H1 (cell line): ENCODE measurements at regions not wholly inside any gene's neighbourhood (a gene's known extent, or its start where the extent isn't known, plus 50 kb on each side); places are given as distances from the start of the nearest gene placed in this dataset.

Experiments
- CTCF ChIA-PET: fragments of 300-600 bp; sonication (Branson Sonifier 250); formaldehyde crosslinking; loops from one replicate; lab custom pipeline; 2021; ENCODE audit not compliant: partially characterized antibody; lab: Charles Lee
- POLR2A ChIA-PET: fragments of 300-600 bp; sonication (Branson Sonifier 250); formaldehyde crosslinking; loops from one replicate; lab custom pipeline; 2021; ENCODE audit warnings: inconsistent platforms; ENCODE audit not compliant: partially characterized antibody; lab: Charles Lee
- DNase-seq, 2 experiments: peaks; one replicate each; pipeline versions ENCODE4 v3.0.0 to v3.0.0-alpha.2; 2010 to 2022; ENCODE audit warnings: low spot score in 2 of 2, low read depth in 1 of 2, mixed read lengths in 1 of 2
- FAIRE-seq: peaks from 2 replicates; lab custom pipeline; 2011; peaks lifted over from hg19 to GRCh38; lab: Jason Lieb, UNC
- H2AFZ ChIP-seq: 2 replicates; pipeline ENCODE4 v1.8.1; 2012; ENCODE audit warnings: low read length, inconsistent platforms
- H2AK5ac ChIP-seq: 2 replicates; pipeline ENCODE4 v1.6.1; 2013; ENCODE audit warnings: low read depth, low read length
- H2BK120ac ChIP-seq: replicated peaks from 2 replicates; pipeline ENCODE3; 2013; ENCODE audit warnings: low read depth, low read length, inconsistent platforms
- H2BK12ac ChIP-seq: 2 replicates; pipeline ENCODE4 v1.6.1; 2013; ENCODE audit warnings: low read depth, low read length
- H2BK15ac ChIP-seq: 2 replicates; pipeline ENCODE4 v1.6.1; 2013; ENCODE audit warnings: low read length
- H2BK20ac ChIP-seq: 2 replicates; pipeline ENCODE4 v1.6.1; 2013; ENCODE audit warnings: low read length
- H2BK5ac ChIP-seq: 2 replicates; pipeline ENCODE4 v1.6.1; 2013; ENCODE audit warnings: low read depth, low read length
- H3K14ac ChIP-seq: 2 replicates; pipeline ENCODE4 v1.6.1; 2013; ENCODE audit warnings: inconsistent platforms; ENCODE audit not compliant: insufficient read length
- H3K18ac ChIP-seq: 2 replicates; pipeline ENCODE4 v1.6.1; 2013; ENCODE audit warnings: low read length; ENCODE audit errors: extremely low read depth
- H3K23ac ChIP-seq: 2 replicates; pipeline ENCODE4 v1.6.1; 2013; ENCODE audit warnings: inconsistent platforms; ENCODE audit not compliant: insufficient read length
- H3K23me2 ChIP-seq: 2 replicates; pipeline ENCODE4 v1.6.1; 2013; ENCODE audit warnings: low read depth, low read length
- H3K27ac ChIP-seq: 2 replicates; pipeline ENCODE4 v1.6.1; 2011; ENCODE audit warnings: low read depth, low read length, inconsistent platforms
- H3K27me3 ChIP-seq, 4 experiments: replicated peaks in 1 of 4; 1 replicate in 1 of 4; 2 replicates in 3 of 4; pipeline versions ENCODE4 v1.6.1 to v1.8.1; 2011 to 2013; ENCODE audit warnings: low read length in 3 of 4, mild to moderate bottlenecking in 3 of 4, inconsistent platforms in 2 of 4, mixed read lengths in 2 of 4, moderate library complexity in 1 of 4; ENCODE audit not compliant: control insufficient read depth in 3 of 4, insufficient read depth in 3 of 4; ENCODE audit errors: extremely low read depth in 1 of 4
- H3K36me3 ChIP-seq, 4 experiments: 2 replicates each; pipeline versions ENCODE4 v1.6.1 to v1.8.1; 2011 to 2013; ENCODE audit warnings: mild to moderate bottlenecking in 4 of 4, low read length in 3 of 4, moderate library complexity in 2 of 4, control low read depth in 1 of 4, inconsistent platforms in 1 of 4; ENCODE audit not compliant: insufficient read depth in 4 of 4, control insufficient read depth in 2 of 4
- H3K4ac ChIP-seq: replicated peaks from 2 replicates; pipeline ENCODE3; 2013; ENCODE audit warnings: low read length, low read depth, mixed read lengths, inconsistent platforms; ENCODE audit not compliant: insufficient read length
- H3K4me1 ChIP-seq, 4 experiments: replicated peaks in 1 of 4; 1 replicate in 1 of 4; 2 replicates in 3 of 4; pipeline versions ENCODE4 v1.6.1 to v1.8.1; 2011 to 2013; ENCODE audit warnings: low read length in 3 of 4, inconsistent platforms in 2 of 4, mixed read lengths in 1 of 4; ENCODE audit not compliant: insufficient read depth in 4 of 4, control insufficient read depth in 3 of 4
- H3K4me2 ChIP-seq, 2 experiments: 2 replicates each; pipeline versions ENCODE4 v1.6.1 to v1.8.1; 2011 to 2013; ENCODE audit warnings: low read depth in 2 of 2, low read length in 2 of 2, control low read depth in 1 of 2, inconsistent platforms in 1 of 2, mild to moderate bottlenecking in 1 of 2; ENCODE audit not compliant: insufficient read depth in 1 of 2
- H3K4me3 ChIP-seq, 4 experiments: fragments of 200-600, 300-600 bp in 1 of 4; sonication (generic), shearing (Covaris generic), sonication (Bioruptor Twin) in 1 of 4; 2 replicates each; pipeline versions ENCODE4 v1.5.1 to v1.8.1; 2011 to 2016; ENCODE audit warnings: low read length in 4 of 4, low read depth in 3 of 4, control low read depth in 2 of 4, inconsistent platforms in 2 of 4, mild to moderate bottlenecking in 2 of 4, mixed read lengths in 1 of 4, moderate library complexity in 1 of 4; ENCODE audit not compliant: insufficient read depth in 2 of 4; ENCODE audit errors: extremely low read depth in 1 of 4
- H3K56ac ChIP-seq: replicated peaks from 2 replicates; pipeline ENCODE3; 2013; ENCODE audit warnings: low read depth, mild to moderate bottlenecking, mixed read lengths, low read length, inconsistent platforms; ENCODE audit not compliant: insufficient read length
- H3K79me1 ChIP-seq: 2 replicates; pipeline ENCODE4 v1.6.1; 2013; ENCODE audit warnings: low read depth, low read length, control low read depth
- H3K79me2 ChIP-seq, 2 experiments: 2 replicates each; pipeline versions ENCODE4 v1.6.1 to v1.8.1; 2012 to 2013; ENCODE audit warnings: low read length in 2 of 2, mild to moderate bottlenecking in 2 of 2, inconsistent platforms in 1 of 2; ENCODE audit not compliant: insufficient read depth in 2 of 2, control insufficient read depth in 1 of 2
- H3K9ac ChIP-seq, 4 experiments: replicated peaks in 1 of 4; 1 replicate in 1 of 4; 2 replicates in 3 of 4; pipeline versions ENCODE4 v1.6.1 to v1.8.1; 2011 to 2013; ENCODE audit warnings: low read depth in 3 of 4, low read length in 3 of 4, control low read depth in 2 of 4, mild to moderate bottlenecking in 2 of 4, moderate library complexity in 2 of 4, inconsistent platforms in 1 of 4; ENCODE audit errors: extremely low read depth in 1 of 4
- H3K9me3 ChIP-seq, 2 experiments: 2 replicates each; pipeline versions ENCODE4 v1.6.1 to v1.8.1; 2012 to 2013; ENCODE audit warnings: mild to moderate bottlenecking in 2 of 2, moderate library complexity in 2 of 2, control low read depth in 1 of 2, inconsistent platforms in 1 of 2, low read depth in 1 of 2, low read length in 1 of 2, mixed read lengths in 1 of 2; ENCODE audit not compliant: insufficient read depth in 2 of 2
- H4K20me1 ChIP-seq, 2 experiments: replicated peaks in 1 of 2; 2 replicates each; pipeline versions ENCODE3 to v1.8.1; 2011 to 2013; ENCODE audit warnings: inconsistent platforms in 2 of 2, low read length in 2 of 2, mild to moderate bottlenecking in 1 of 2; ENCODE audit not compliant: insufficient read depth in 2 of 2, control insufficient read depth in 1 of 2
- H4K5ac ChIP-seq: 2 replicates; pipeline ENCODE4 v1.6.1; 2013; ENCODE audit warnings: low read length, low read depth, mixed read lengths, inconsistent platforms; ENCODE audit not compliant: insufficient read length
- H4K8ac ChIP-seq: 2 replicates; pipeline ENCODE4 v1.8.0; 2013; ENCODE audit warnings: mild to moderate bottlenecking, moderate library complexity, low read length, inconsistent platforms; ENCODE audit not compliant: insufficient read depth; ENCODE audit errors: extremely low read depth
- H4K91ac ChIP-seq: replicated peaks from 2 replicates; pipeline ENCODE3; 2013; ENCODE audit warnings: low read length, mixed read lengths, inconsistent platforms; ENCODE audit not compliant: insufficient read length
- CBX8 ChIP-seq: fragments of 300-800, 300-1000 bp; sonication (generic); IDR thresholded peaks from 2 replicates; pipeline ENCODE4 v1.7.1; 2016; ENCODE audit warnings: low read depth, low read length, borderline replicate concordance
- CEBPB ChIP-seq: IDR thresholded peaks from 2 replicates; pipeline ENCODE4 v1.6.1; 2012; ENCODE audit warnings: low read depth, low read length
- CTBP2 ChIP-seq: IDR thresholded peaks from 2 replicates; pipeline ENCODE4 v1.7.0; 2011; ENCODE audit warnings: borderline replicate concordance, mild to moderate bottlenecking, moderate library complexity, mixed read lengths, low read length; ENCODE audit not compliant: insufficient read depth, insufficient read length
- EGR1 ChIP-seq: IDR thresholded peaks from 2 replicates; pipeline ENCODE4 v1.6.1; 2011; ENCODE audit warnings: low read depth, low read length, borderline replicate concordance
- GABPA ChIP-seq: IDR thresholded peaks from 2 replicates; pipeline ENCODE4 v1.6.1; 2011; ENCODE audit warnings: mild to moderate bottlenecking, low read length, moderate library complexity, borderline replicate concordance; ENCODE audit not compliant: insufficient read depth
- KDM4A ChIP-seq: IDR thresholded peaks from one replicate; pipeline ENCODE4 v1.7.1; 2012; ENCODE audit warnings: low read depth, mild to moderate bottlenecking, moderate library complexity, low read length, inconsistent platforms; ENCODE audit not compliant: severe bottlenecking
- KDM5A ChIP-seq: fragments of 200-600 bp; IDR thresholded peaks from 2 replicates; pipeline ENCODE4 v1.7.1; 2012; ENCODE audit warnings: mild to moderate bottlenecking, low read length, inconsistent platforms, mixed read lengths
- MAFK ChIP-seq: IDR thresholded peaks from 2 replicates; pipeline ENCODE4 v1.6.1; 2012; ENCODE audit warnings: low read depth, mild to moderate bottlenecking, improper control_type of control experiment, low read length
- PHF8 ChIP-seq: fragments of 200-600 bp; sonication (generic); conservative IDR thresholded peaks from 2 replicates; pipeline ENCODE4 v1.7.1; 2012; ENCODE audit warnings: low read depth, mild to moderate bottlenecking, inconsistent platforms, low read length, moderate library complexity
- RBBP5 ChIP-seq: IDR thresholded peaks from 2 replicates; pipeline ENCODE4 v1.7.1; 2012; ENCODE audit warnings: low read depth, mild to moderate bottlenecking, inconsistent platforms, low read length, moderate library complexity, borderline replicate concordance
- SAP30 ChIP-seq: fragments of 300-600 bp; sonication (generic); IDR thresholded peaks from 2 replicates; pipeline ENCODE4 v1.7.1; 2012; ENCODE audit warnings: low read length, moderate library complexity, mild to moderate bottlenecking, inconsistent platforms; ENCODE audit not compliant: insufficient read depth, insufficient replicate concordance
- SIRT6 ChIP-seq: IDR thresholded peaks from one replicate; pipeline ENCODE4 v1.7.1; 2012; ENCODE audit warnings: low read length, inconsistent platforms
- SP1 ChIP-seq: IDR thresholded peaks from 2 replicates; pipeline ENCODE4 v1.6.1; 2011; ENCODE audit warnings: low read depth, low read length
- SP4 ChIP-seq: IDR thresholded peaks from 2 replicates; pipeline ENCODE4 v1.6.1; 2012; ENCODE audit warnings: low read length, inconsistent platforms
- TEAD4 ChIP-seq: IDR thresholded peaks from 2 replicates; pipeline ENCODE4 v1.6.1; 2012; ENCODE audit warnings: low read depth, low read length, inconsistent platforms, mixed read lengths
- TF ChIP-seq, protein P1 (sequence below): IDR thresholded peaks from 2 replicates; pipeline ENCODE4 v1.6.1; 2012; ENCODE audit warnings: inconsistent platforms

GRCh38 chr3:55300701-55301100 is 186.4 kb downstream of the WNT5A start:
- no peak overlapping the region for H3K14ac ChIP-seq
- no peak overlapping the region for H4K8ac ChIP-seq
- H2BK5ac ChIP-seq, result no peak overlapping the region
- H3K4me3 ChIP-seq, result no peak overlapping the region
- CTCF ChIA-PET, result no interaction called here
- H2AK5ac ChIP-seq, result no peak overlapping the region
- H2BK20ac ChIP-seq, result no peak overlapping the region
- no peaks in the 10 kb centered on the region for H3K36me3 ChIP-seq
- H4K20me1 ChIP-seq, result no peaks in the 10 kb centered on the region
- H3K56ac ChIP-seq, result no peak overlapping the region
- H3K4ac ChIP-seq, result no peak overlapping the region
- no peak overlapping the region for H2BK120ac ChIP-seq
- no peak overlapping the region for H3K4me2 ChIP-seq
- H3K23me2 ChIP-seq, result no peaks in the 10 kb centered on the region
- DNase-seq (no peak), FAIRE-seq (no peak)
- no peak overlapping the region for H2AFZ ChIP-seq
- no peak overlapping the region for H3K23ac ChIP-seq
- H3K4me1 ChIP-seq, result no peaks in the 10 kb centered on the region
- no peak overlapping the region for H3K9ac ChIP-seq
- no peak overlapping the region for H2BK12ac ChIP-seq
- H3K79me1 ChIP-seq, result no peaks in the 10 kb centered on the region
- no peak overlapping the region for H3K18ac ChIP-seq
- H4K91ac ChIP-seq, result no peak overlapping the region
- H2BK15ac ChIP-seq, result no peak overlapping the region
- H3K27ac ChIP-seq, result no peak overlapping the region
- H4K5ac ChIP-seq, result no peak overlapping the region
- POLR2A ChIA-PET, result no interaction called here
- H3K9me3 ChIP-seq, result no peaks in the 10 kb centered on the region
- H3K79me2 ChIP-seq, result no peaks in the 10 kb centered on the region
- H3K27me3 ChIP-seq, result no peaks in the 10 kb centered on the region
- TF ChIP-seq MAFK (no peak), KDM5A (no peak), EGR1 (no peak), PHF8 (no peak), SP4 (no peak), SAP30 (no peak), RBBP5 (no peak), CEBPB (no peak), CBX8 (no peak), CTBP2 (no peak), SP1 (no peak), KDM4A (no peak), TEAD4 (no peak), GABPA (no peak), SIRT6 (no peak)
- TF ChIP-seq, protein P1, sequence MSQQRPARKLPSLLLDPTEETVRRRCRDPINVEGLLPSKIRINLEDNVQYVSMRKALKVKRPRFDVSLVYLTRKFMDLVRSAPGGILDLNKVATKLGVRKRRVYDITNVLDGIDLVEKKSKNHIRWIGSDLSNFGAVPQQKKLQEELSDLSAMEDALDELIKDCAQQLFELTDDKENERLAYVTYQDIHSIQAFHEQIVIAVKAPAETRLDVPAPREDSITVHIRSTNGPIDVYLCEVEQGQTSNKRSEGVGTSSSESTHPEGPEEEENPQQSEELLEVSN, result no peak
